ENCODE measurements at regions not wholly inside any gene's neighbourhood (a gene's known extent, or its start where the extent isn't known, plus 50 kb on each side); places are given as distances from the start of the nearest gene placed in this dataset.

GRCh38 chr10:118966076-118966849, 63.3 kb upstream of the NANOS1 start:
- Histone ChIP-seq H3K27ac (ENCODE audit: insufficient read depth, low read length) (no peak overlapping the region), H2AFZ (ENCODE audit: low read length) (no peak overlapping the region), H3K4me1 (ENCODE audit: control insufficient read depth, extremely low read depth, insufficient read depth, low read length) (no peaks in the 10 kb centered on the region), H3K27me3 (ENCODE audit: control insufficient read depth, insufficient read depth, low read length) (no peaks in the 10 kb centered on the region), H3K36me3 (ENCODE audit: control insufficient read depth, insufficient read depth, low read length) (no peaks in the 10 kb centered on the region), H4K20me1 (ENCODE audit: control insufficient read depth, extremely low read depth, insufficient read depth, low read length) (no peaks in the 10 kb centered on the region), H3K4me2 (ENCODE audit: extremely low read depth, insufficient read depth, low read length) (no peak overlapping the region), H3K9me3 (ENCODE audit: control insufficient read depth, insufficient read depth, low read depth, low read length) (no peaks in the 10 kb centered on the region), H3K9ac (ENCODE audit: insufficient read depth, low read length) (no peak overlapping the region), H3K79me2 (ENCODE audit: control insufficient read depth, insufficient read depth, low read length) (no peaks in the 10 kb centered on the region), H3K4me3 (replicated peaks in 1 of 4; ENCODE audit: control extremely low read depth in 1 of 4, insufficient read depth in 1 of 4, low read depth in 3 of 4, low read length in 4 of 4) (no peak overlapping the region)
- TF ChIP-seq, protein P1, sequence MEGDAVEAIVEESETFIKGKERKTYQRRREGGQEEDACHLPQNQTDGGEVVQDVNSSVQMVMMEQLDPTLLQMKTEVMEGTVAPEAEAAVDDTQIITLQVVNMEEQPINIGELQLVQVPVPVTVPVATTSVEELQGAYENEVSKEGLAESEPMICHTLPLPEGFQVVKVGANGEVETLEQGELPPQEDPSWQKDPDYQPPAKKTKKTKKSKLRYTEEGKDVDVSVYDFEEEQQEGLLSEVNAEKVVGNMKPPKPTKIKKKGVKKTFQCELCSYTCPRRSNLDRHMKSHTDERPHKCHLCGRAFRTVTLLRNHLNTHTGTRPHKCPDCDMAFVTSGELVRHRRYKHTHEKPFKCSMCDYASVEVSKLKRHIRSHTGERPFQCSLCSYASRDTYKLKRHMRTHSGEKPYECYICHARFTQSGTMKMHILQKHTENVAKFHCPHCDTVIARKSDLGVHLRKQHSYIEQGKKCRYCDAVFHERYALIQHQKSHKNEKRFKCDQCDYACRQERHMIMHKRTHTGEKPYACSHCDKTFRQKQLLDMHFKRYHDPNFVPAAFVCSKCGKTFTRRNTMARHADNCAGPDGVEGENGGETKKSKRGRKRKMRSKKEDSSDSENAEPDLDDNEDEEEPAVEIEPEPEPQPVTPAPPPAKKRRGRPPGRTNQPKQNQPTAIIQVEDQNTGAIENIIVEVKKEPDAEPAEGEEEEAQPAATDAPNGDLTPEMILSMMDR (conservative IDR thresholded peaks at IDR 0.05 in 1 of 2, IDR thresholded peaks at IDR 0.05 in 1 of 2; ENCODE audit: low read depth in 1 of 2, low read length in 2 of 2): no peak
- DNase-seq (ENCODE audit: low read depth in 2 of 2): no peak

GRCh38 chr10:118966850-118967125, 62.7 kb upstream of the NANOS1 start:
- H2AFZ ChIP-seq (ENCODE audit: low read length): no peak overlapping the region
- H3K9ac ChIP-seq (ENCODE audit: insufficient read depth, low read length): no peak overlapping the region
- H3K4me2 ChIP-seq (ENCODE audit: extremely low read depth, insufficient read depth, low read length): no peak overlapping the region
- no peak overlapping the region for H3K27ac ChIP-seq (ENCODE audit: insufficient read depth, low read length)
- H3K9me3 ChIP-seq (ENCODE audit: control insufficient read depth, insufficient read depth, low read depth, low read length): no peaks in the 10 kb centered on the region
- no peaks in the 10 kb centered on the region for H3K27me3 ChIP-seq (ENCODE audit: control insufficient read depth, insufficient read depth, low read length)
- no peaks in the 10 kb centered on the region for H3K79me2 ChIP-seq (ENCODE audit: control insufficient read depth, insufficient read depth, low read length)
- H3K4me1 ChIP-seq (ENCODE audit: control insufficient read depth, extremely low read depth, insufficient read depth, low read length): no peaks in the 10 kb centered on the region
- no peaks in the 10 kb centered on the region for H3K36me3 ChIP-seq (ENCODE audit: control insufficient read depth, insufficient read depth, low read length)
- TF ChIP-seq, protein P1 (conservative IDR thresholded peaks at IDR 0.05 in 1 of 2, IDR thresholded peaks at IDR 0.05 in 1 of 2; ENCODE audit: low read depth in 1 of 2, low read length in 2 of 2): no peak
- no peak for TF ChIP-seq EZH2 (IDR thresholded peaks at IDR 0.05; ENCODE audit: low read length, missing control alignments)
- H3K4me3 ChIP-seq (replicated peaks in 1 of 4; ENCODE audit: control extremely low read depth in 1 of 4, insufficient read depth in 1 of 4, low read depth in 3 of 4, low read length in 4 of 4): no peak overlapping the region
- no peak for DNase-seq (ENCODE audit: low read depth in 2 of 2)
- no peaks in the 10 kb centered on the region for H4K20me1 ChIP-seq (ENCODE audit: control insufficient read depth, extremely low read depth, insufficient read depth, low read length)

DNA sequence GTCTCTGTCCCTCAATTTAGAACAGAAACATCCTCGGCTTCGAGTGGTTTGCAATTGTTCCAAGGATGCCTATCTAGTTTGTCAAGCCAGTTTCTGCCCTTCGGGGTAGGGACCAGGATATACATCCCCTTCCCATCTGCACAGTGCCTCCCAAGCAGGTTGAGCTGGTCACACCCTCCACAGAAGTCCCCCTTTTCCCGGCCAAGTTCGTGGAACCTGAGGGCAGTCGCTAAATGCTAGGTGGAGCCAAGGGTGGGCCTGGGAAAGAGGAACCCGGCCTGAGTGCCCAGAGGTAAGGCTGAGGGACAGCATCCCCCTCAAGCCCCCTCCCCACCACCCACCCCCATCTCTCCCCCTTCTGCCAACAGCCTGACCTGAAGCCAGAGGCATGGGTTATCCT, 62.4 kb upstream of the NANOS1 start:
- H3K9me3 ChIP-seq (ENCODE audit: control insufficient read depth, insufficient read depth, low read depth, low read length): no peaks in the 10 kb centered on the region
- H3K4me1 ChIP-seq (ENCODE audit: control insufficient read depth, extremely low read depth, insufficient read depth, low read length): no peaks in the 10 kb centered on the region
- H3K9ac ChIP-seq (ENCODE audit: insufficient read depth, low read length): no peak overlapping the region
- H3K36me3 ChIP-seq (ENCODE audit: control insufficient read depth, insufficient read depth, low read length): no peaks in the 10 kb centered on the region
- H3K4me2 ChIP-seq (ENCODE audit: extremely low read depth, insufficient read depth, low read length): no peak overlapping the region
- no peaks in the 10 kb centered on the region for H3K27me3 ChIP-seq (ENCODE audit: control insufficient read depth, insufficient read depth, low read length)
- no peak overlapping the region for H3K27ac ChIP-seq (ENCODE audit: insufficient read depth, low read length)
- H2AFZ ChIP-seq (ENCODE audit: low read length): no peak overlapping the region
- DNase-seq (ENCODE audit: low read depth in 2 of 2): no peak
- no peak for TF ChIP-seq EZH2 (IDR thresholded peaks at IDR 0.05; ENCODE audit: low read length, missing control alignments)
- TF ChIP-seq, protein P1 (conservative IDR thresholded peaks at IDR 0.05 in 1 of 2, IDR thresholded peaks at IDR 0.05 in 1 of 2; ENCODE audit: low read depth in 1 of 2, low read length in 2 of 2): no peak
- no peak overlapping the region for H3K4me3 ChIP-seq (replicated peaks in 1 of 4; ENCODE audit: control extremely low read depth in 1 of 4, insufficient read depth in 1 of 4, low read depth in 3 of 4, low read length in 4 of 4)
- no peaks in the 10 kb centered on the region for H4K20me1 ChIP-seq (ENCODE audit: control insufficient read depth, extremely low read depth, insufficient read depth, low read length)
- H3K79me2 ChIP-seq (ENCODE audit: control insufficient read depth, insufficient read depth, low read length): no peaks in the 10 kb centered on the region

All from fibroblast of lung (primary cell).